Neural cell (in vitro differentiated cells): ENCODE measurements at regions not wholly inside any gene's neighbourhood (a gene's known extent, or its start where the extent isn't known, plus 50 kb on each side); places are given as distances from the start of the nearest gene placed in this dataset.

ENCODE experiments used
- H2AFZ ChIP-seq: fragments of 200-600, 300-800 bp; sonication (generic), shearing (Covaris generic); 2 replicates; pipeline ENCODE4 v1.6.0; 2014; ENCODE audit warnings: low read depth, mild to moderate bottlenecking, antibody characterized with exemption, low read length, moderate library complexity
- H3F3A ChIP-seq: fragments of 200-600 bp; shearing (Covaris generic); 2 replicates; pipeline ENCODE4 v1.6.1; 2016; ENCODE audit warnings: mild to moderate bottlenecking, moderate library complexity, mixed read lengths, antibody characterized with exemption, low read length; ENCODE audit not compliant: insufficient read depth, poor library complexity, severe bottlenecking
- H3K27ac ChIP-seq: fragments of 200-600, 300-800 bp; sonication (generic), shearing (Covaris generic); 2 replicates; pipeline ENCODE4 v1.5.1; 2014; ENCODE audit warnings: mild to moderate bottlenecking, low read length, moderate library complexity
- H3K27me3 ChIP-seq: fragments of 300-800, 200-600 bp; sonication (generic), shearing (Covaris generic); 2 replicates; pipeline ENCODE4 v1.6.0; 2014; ENCODE audit warnings: mild to moderate bottlenecking, low read depth, low read length, moderate library complexity; ENCODE audit not compliant: insufficient read depth
- H3K36me3 ChIP-seq: fragments of 300-800, 200-600 bp; sonication (generic), shearing (Covaris generic); 2 replicates; pipeline ENCODE4 v1.5.1; 2014; ENCODE audit warnings: mild to moderate bottlenecking, antibody characterized with exemption, low read length, moderate library complexity; ENCODE audit not compliant: insufficient read depth
- H3K4me2 ChIP-seq: fragments of 300-800, 200-600 bp; sonication (generic), shearing (Covaris generic); 2 replicates; pipeline ENCODE4 v1.6.0; 2014; ENCODE audit warnings: mild to moderate bottlenecking, low read length
- H3K4me3 ChIP-seq: fragments of 300-800, 200-600 bp; sonication (generic), shearing (Covaris generic); 2 replicates; pipeline ENCODE4 v1.5.1; 2014; ENCODE audit warnings: mild to moderate bottlenecking, low read length, moderate library complexity
- H3K79me2 ChIP-seq: fragments of 200-600 bp; shearing (Covaris generic); replicated peaks from 2 replicates; pipeline ENCODE4 v1.6.0; 2014; ENCODE audit warnings: mild to moderate bottlenecking, low read length, moderate library complexity; ENCODE audit not compliant: insufficient read depth
- H3K9ac ChIP-seq: fragments of 300-800, 200-600 bp; sonication (generic), shearing (Covaris generic); 2 replicates; pipeline ENCODE4 v1.6.1; 2016; ENCODE audit warnings: mild to moderate bottlenecking, low read length, mixed read lengths
- H3K9me2 ChIP-seq: fragments of 200-600 bp; shearing (Covaris generic); 2 replicates; pipeline ENCODE4 v1.6.1; 2016; ENCODE audit warnings: mild to moderate bottlenecking, low read length, mixed read lengths; ENCODE audit not compliant: insufficient read depth
- H3K9me3 ChIP-seq: fragments of 200-600, 300-800 bp; sonication (generic), shearing (Covaris generic); 2 replicates; pipeline ENCODE4 v1.6.1; 2016; ENCODE audit warnings: mild to moderate bottlenecking, mixed run types, low read length, moderate library complexity, mixed read lengths
- H4K20me1 ChIP-seq: fragments of 200-600 bp; shearing (Covaris generic); 2 replicates; pipeline ENCODE4 v1.6.1; 2016; ENCODE audit warnings: mild to moderate bottlenecking, mixed run types; ENCODE audit not compliant: insufficient read depth
- CTCF ChIP-seq: fragments of 450-650 bp; IDR thresholded peaks from 2 replicates; pipeline ENCODE4 v1.5.1; 2014; ENCODE audit warnings: antibody characterized with exemption, mild to moderate bottlenecking, moderate library complexity; ENCODE audit not compliant: poor library complexity, severe bottlenecking
- EP300 ChIP-seq: fragments of 450-650 bp; conservative IDR thresholded peaks from 2 replicates; pipeline ENCODE4 v1.6.1; 2014; ENCODE audit warnings: antibody characterized with exemption, mild to moderate bottlenecking, moderate library complexity; ENCODE audit not compliant: poor library complexity, severe bottlenecking
- EZH2 ChIP-seq: fragments of 200-600, 300-800 bp; shearing (Covaris generic), sonication (generic); IDR thresholded peaks from 2 replicates; pipeline ENCODE4 v1.6.1; 2014; ENCODE audit warnings: antibody characterized with exemption, low read length, borderline replicate concordance, mild to moderate bottlenecking; ENCODE audit not compliant: insufficient read depth, poor library complexity, severe bottlenecking
- MXI1 ChIP-seq: fragments of 450-650 bp; conservative IDR thresholded peaks from 2 replicates; pipeline ENCODE4 v1.6.1; 2014; ENCODE audit warnings: antibody characterized with exemption, mild to moderate bottlenecking; ENCODE audit not compliant: poor library complexity, severe bottlenecking
- POLR2AphosphoS5 ChIP-seq: IDR thresholded peaks from 2 replicates; pipeline ENCODE4 v1.6.1; 2012
- RAD21 ChIP-seq: fragments of 450-650 bp; conservative IDR thresholded peaks from 2 replicates; pipeline ENCODE4 v1.6.1; 2014; ENCODE audit warnings: antibody characterized with exemption, mild to moderate bottlenecking, moderate library complexity
- SMC3 ChIP-seq: fragments of 450-650 bp; conservative IDR thresholded peaks from 2 replicates; pipeline ENCODE4 v1.6.1; 2014; ENCODE audit warnings: antibody characterized with exemption, mild to moderate bottlenecking, moderate library complexity; ENCODE audit not compliant: poor library complexity
- TAF1 ChIP-seq: IDR thresholded peaks from 2 replicates; pipeline ENCODE4 v1.6.1; 2012; ENCODE audit warnings: low read depth
- TF ChIP-seq, protein P1 (sequence below): IDR thresholded peaks from 2 replicates; pipeline ENCODE4 v1.6.1; 2012; ENCODE audit warnings: borderline replicate concordance

DNA sequence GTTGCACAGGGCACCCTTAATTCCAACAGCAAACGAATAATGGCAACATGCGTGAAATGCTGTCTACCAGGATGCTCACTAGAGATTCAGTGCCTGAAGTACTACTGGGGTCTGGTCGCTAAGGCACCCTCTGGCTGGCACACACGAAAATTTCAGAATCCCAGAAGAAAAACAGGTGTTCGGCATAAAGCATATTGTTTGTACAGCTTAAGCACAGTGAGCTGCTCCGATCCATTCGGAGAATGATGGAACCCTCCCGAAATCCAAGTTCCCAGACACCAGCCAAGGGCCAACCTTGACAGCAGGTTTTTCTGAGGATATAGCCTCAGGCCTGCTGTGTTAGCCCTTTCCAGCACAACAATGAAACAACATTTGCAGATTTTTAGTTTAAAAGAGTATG lies 61.4 kb upstream of the ALDH1B1 start:
- no peaks in the 10 kb centered on the region for H3K9me3 ChIP-seq
- H3K36me3 ChIP-seq, result no peaks in the 10 kb centered on the region
- no peaks in the 10 kb centered on the region for H3K79me2 ChIP-seq
- no peak overlapping the region for H3K4me2 ChIP-seq
- H3K4me3 ChIP-seq, result no peak overlapping the region
- no peaks in the 10 kb centered on the region for H3F3A ChIP-seq
- H2AFZ ChIP-seq, result no peak overlapping the region
- no peaks in the 10 kb centered on the region for H3K9me2 ChIP-seq
- no peak overlapping the region for H3K9ac ChIP-seq
- no peak overlapping the region for H3K27ac ChIP-seq
- TF ChIP-seq POLR2AphosphoS5 (no peak), MXI1 (no peak), SMC3 (no peak), CTCF (no peak), TAF1 (no peak)
- TF ChIP-seq, protein P1, sequence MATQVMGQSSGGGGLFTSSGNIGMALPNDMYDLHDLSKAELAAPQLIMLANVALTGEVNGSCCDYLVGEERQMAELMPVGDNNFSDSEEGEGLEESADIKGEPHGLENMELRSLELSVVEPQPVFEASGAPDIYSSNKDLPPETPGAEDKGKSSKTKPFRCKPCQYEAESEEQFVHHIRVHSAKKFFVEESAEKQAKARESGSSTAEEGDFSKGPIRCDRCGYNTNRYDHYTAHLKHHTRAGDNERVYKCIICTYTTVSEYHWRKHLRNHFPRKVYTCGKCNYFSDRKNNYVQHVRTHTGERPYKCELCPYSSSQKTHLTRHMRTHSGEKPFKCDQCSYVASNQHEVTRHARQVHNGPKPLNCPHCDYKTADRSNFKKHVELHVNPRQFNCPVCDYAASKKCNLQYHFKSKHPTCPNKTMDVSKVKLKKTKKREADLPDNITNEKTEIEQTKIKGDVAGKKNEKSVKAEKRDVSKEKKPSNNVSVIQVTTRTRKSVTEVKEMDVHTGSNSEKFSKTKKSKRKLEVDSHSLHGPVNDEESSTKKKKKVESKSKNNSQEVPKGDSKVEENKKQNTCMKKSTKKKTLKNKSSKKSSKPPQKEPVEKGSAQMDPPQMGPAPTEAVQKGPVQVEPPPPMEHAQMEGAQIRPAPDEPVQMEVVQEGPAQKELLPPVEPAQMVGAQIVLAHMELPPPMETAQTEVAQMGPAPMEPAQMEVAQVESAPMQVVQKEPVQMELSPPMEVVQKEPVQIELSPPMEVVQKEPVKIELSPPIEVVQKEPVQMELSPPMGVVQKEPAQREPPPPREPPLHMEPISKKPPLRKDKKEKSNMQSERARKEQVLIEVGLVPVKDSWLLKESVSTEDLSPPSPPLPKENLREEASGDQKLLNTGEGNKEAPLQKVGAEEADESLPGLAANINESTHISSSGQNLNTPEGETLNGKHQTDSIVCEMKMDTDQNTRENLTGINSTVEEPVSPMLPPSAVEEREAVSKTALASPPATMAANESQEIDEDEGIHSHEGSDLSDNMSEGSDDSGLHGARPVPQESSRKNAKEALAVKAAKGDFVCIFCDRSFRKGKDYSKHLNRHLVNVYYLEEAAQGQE, result no peak
- no peaks in the 10 kb centered on the region for H3K27me3 ChIP-seq
- no peaks in the 10 kb centered on the region for H4K20me1 ChIP-seq

DNA sequence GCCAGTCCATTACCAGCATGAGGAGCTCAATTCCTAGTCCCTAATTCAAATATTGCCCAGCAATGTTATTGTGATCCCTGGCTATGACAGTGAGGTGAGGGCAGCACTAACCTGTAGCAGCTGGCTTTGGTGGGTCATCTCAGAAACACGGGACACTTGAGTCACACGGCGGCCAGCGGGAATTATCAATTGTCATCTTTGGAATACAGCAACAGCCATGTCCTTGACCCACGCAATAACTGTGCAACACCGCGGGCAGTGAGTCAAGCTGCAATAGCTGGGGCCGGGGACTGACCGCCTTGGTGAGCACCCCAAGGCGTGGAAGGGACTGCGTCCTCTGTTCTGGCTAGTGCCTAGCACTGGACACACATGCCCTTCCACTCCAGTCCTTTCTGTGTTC lies 62.5 kb upstream of the ALDH1B1 start:
- Histone ChIP-seq H3K9me2 (no peaks in the 10 kb centered on the region), H3K4me2 (no peak overlapping the region), H3K9me3 (no peaks in the 10 kb centered on the region), H3K36me3 (no peaks in the 10 kb centered on the region), H2AFZ (no peak overlapping the region), H3K9ac (no peak overlapping the region), H3F3A (no peaks in the 10 kb centered on the region), H3K79me2 (no peaks in the 10 kb centered on the region), H3K4me3 (no peak overlapping the region), H4K20me1 (no peaks in the 10 kb centered on the region), H3K27me3 (no peaks in the 10 kb centered on the region), H3K27ac (no peak overlapping the region)
- TF ChIP-seq EZH2, result no peak
- no peak for TF ChIP-seq EP300
- no peak for TF ChIP-seq SMC3
- TF ChIP-seq MXI1, result no peak
- TF ChIP-seq POLR2AphosphoS5, result no peak
- TF ChIP-seq RAD21, result no peak
- no peak for TF ChIP-seq TAF1
- TF ChIP-seq, protein P1, result no peak
- no peak for TF ChIP-seq CTCF
